Stimulated activated CD8-positive, alpha-beta memory T cell treated with anti-CD3 and anti-CD28 coated beads, Interleukin-2, amount 100 ng/mL, for 1 hour (primary cell): ENCODE measurements at regions not wholly inside any gene's neighbourhood (a gene's known extent, or its start where the extent isn't known, plus 50 kb on each side); places are given as distances from the start of the nearest gene placed in this dataset.

Experiments
- DNase-seq, 2 donors: peaks; one replicate each; pipeline ENCODE4 v3.0.0-alpha.2; 2020; ENCODE audit warnings: low read depth in 2 of 2

DNA sequence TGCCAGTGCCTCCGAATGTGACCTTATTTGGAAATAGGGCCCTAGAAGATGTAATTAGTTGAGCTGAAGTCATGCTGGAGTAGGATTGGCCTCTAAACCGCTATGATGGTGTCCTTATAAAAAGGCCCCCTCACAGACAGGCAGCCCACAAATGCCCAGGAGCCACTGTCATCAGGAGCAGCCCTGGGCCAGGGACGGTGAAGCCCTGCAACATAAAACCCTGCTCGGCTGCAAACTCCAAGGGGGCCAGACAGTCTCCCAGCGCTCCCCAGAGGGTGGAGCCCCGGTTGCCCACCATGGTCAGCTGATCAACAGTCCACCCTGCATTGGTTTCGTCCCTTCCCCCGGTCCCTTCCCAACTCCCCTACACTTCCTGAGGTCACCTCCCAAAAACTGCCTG is 351.7 kb downstream of the FOXL1 start:
- no peak for DNase-seq

DNA sequence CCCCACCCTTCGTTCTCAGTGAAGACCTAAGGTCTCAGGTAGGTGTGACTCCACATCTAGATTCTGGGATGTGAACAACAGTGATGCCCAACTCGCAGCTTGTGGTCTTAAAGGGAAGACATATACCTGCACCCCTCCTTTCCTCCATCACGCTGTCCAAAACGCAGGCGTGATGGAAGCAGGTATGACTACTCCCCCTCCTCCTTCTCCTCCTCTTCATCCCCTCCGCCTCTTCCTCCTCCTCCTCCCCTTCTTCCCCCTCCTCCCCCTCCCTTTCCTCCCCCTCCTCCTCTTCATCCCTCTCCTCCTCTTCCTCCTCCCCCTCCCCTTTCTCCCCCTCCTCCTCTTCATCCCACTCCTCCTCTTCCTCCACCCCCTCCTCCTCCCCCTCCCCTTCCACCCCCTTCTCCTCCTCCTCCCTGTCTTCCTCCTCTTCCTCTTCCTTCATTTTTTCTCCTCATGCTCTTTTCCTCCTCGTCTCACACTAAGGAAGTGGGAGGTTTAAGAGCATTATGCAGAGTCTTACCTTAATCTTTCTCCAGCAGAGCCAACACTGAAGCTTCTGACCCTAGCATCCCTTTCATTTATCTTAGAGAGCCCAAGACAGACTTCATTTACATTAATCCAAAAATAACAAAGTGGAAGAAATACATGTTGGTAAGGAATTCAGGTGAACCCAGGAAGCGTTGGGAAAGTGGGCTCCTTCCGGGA is 352.5 kb downstream of the FOXL1 start:
- no peak for DNase-seq

DNA sequence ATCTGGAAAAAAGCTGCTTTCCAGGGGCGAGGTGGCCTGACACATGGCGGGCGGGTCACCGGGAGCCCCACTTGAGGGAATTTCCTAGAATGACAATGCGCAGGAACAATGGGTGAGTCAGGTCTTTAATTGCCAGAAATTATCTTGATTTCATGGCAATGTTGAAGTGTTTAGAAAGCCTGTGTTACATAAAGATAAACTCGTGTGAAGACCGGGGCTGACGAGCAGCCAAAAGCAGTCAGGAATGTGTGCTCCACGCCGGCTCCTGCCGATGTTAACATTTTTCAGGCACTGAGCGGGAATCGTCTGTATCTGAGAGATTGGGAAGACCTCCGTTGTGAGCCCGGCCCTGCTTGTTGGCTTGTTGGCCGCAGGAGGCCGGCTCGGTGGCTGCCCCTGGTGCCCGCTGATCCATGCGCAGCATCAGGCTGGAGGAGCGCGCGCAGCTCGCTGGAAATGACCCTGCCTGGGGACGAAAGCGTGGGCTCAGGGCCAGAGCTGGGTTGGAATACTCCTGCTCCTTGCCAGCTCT is 353.1 kb downstream of the FOXL1 start:
- DNase-seq: no peak

DNA sequence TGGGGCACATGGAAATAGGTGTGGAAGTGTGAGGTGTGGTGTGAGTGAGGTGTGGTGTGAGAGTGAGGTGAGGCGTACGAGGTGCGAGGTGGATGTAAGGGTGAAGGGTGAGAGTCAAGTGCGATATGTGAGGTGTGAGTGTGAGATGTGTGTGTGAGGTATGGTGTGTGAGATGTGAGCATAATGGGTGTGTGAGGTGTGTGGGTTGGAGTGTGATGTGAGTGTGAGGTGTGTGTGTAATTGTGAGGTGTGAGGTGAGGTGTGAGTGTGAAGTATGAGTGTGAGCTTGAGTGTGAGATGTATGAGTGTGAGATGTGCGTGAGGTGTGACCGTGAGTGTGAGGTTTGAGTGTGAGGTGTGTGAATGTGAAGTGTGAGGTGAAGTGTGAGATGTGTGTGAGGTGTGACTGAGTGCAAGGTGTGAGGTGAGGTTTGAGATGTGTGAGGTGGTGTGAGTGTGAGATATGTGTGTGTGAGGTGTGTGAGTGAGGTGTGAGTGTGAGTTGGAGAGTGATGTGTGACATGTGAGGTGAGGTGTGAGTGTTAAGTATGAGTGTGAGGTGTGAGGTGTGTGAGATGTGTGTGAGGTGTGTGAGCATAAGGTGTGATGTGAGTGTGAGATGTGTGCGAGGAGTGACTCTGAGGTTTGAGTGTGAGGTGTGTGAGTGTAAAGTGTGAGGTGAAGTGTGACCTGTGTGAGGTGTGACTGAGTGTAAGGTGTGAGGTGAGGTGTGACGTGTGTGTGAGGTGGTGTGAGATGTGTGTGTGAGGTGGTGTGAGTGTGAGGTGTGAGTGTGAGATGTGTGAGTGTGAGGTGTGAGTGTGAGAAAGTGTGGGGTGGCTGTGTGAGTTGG is 354.0 kb downstream of the FOXL1 start:
- no peak for DNase-seq

DNA sequence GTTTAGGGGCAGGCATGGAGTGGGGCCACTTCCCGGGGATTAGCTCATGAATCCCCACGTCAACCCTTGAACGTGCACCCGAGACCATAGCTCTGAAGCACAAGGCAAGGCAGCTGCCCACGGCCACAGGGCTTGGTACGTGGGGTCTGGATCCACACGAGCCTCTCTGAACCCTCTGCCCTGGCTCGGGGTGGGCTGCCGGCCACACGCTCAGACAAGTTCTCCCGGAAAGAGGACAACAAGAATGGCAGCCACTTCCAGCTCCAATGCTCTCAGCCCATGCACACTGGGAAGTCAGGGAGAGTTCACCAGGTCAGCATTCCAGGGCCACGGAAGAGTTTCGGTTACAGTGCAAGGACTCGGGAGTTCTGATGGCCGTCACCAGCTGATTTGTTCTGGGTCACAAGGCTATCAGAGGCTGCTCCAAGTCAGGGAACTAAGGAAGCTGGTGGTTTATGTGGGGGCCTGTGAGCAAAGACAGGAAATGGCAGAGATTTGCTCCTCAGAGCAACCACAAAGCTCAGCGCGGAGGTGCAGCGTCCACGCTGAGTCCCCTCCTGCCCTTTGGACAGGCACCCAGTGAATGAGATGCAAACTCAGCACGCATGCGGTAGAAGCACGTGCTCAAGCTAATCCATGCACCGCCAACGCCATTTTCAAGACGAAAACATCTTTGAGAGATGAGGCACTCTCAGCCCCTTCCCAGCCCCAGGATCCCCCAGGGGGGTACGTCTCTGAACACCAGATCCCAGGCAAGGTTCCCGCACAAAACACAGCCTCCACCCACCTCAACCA is 356.4 kb downstream of the FOXL1 start:
- no peak for DNase-seq

DNA sequence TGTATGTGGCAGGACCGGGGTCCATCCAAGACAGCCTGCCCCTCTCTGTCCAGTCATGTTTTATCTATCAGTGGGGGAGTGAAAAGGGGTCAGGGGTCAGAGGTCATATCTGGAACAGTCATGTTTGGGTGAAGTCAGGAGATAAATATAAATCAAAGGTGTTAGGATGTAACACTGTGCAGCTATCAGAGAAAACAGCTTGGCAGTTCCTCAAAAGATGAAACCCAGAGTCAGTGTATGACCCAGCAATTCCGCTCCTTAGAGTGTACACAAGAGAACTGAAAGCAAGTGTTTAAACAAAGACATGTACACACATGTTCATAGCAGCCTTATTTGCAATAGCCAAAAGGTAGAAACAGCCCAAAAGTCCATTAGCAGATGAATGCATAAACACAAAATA is 361.3 kb downstream of the FOXL1 start:
- DNase-seq: no peak

DNA sequence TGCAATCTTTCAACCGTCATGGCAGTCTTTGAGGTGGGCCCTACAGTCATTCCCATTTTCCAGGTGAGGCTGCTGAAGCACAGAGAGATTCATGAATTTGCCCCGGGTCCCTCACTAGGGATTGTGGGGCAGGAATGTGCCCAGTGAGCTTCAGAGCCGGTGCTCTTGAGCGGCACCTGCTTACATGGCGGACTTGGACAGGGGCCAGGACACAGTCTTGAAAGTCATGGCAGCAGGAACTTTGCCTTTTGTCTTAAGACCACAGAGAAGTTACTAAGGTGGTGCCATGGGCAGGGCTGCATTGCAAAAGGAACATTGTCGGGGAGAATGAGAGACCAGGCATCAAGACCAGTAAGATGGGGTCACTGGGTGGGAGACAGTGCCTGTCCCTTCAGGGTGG is 363.4 kb downstream of the FOXL1 start:
- DNase-seq: no peak

DNA sequence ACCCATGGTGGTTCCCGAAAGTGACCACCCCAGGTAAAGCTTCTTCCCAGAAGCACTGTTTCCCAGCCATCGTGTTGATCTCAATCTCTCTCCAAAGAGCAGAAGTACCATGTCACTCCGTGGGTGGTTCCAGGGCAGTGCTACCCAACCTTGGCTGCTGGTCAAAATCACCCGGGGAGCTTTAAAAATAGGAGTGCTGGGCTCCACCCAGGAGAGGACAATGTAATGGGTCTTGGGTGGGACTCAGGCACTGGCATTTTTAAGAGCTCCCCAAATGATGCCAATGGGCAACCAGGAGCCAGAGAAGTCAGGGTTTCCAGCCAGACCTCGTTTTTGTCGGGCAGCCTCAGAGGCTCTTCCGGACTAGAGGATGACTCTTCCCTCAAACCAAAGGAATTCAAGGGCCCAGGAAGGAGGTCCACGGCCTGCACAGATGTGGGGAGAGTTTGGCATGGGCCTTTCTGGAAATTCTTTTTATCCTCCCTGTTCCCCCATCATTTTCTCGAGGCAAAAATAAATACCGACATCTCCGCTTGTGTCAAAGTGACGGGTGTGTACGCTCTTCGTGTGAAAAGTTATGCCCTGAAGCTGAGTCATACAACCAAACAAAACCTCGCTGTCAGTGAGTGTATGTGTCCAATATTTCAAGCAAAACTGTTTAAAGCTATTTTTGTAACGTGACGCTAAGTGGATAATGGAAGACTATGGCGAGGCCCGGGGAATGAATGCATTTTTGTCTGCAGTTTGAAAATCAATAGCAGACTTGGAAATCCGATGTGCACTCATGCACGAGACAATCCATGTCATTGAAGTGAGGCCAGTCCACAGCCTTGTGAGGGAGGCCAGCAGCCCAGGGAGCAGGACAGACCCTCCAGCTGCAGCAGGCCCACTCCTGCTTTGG is 364.1 kb downstream of the FOXL1 start:
- DNase-seq: no peak

DNA sequence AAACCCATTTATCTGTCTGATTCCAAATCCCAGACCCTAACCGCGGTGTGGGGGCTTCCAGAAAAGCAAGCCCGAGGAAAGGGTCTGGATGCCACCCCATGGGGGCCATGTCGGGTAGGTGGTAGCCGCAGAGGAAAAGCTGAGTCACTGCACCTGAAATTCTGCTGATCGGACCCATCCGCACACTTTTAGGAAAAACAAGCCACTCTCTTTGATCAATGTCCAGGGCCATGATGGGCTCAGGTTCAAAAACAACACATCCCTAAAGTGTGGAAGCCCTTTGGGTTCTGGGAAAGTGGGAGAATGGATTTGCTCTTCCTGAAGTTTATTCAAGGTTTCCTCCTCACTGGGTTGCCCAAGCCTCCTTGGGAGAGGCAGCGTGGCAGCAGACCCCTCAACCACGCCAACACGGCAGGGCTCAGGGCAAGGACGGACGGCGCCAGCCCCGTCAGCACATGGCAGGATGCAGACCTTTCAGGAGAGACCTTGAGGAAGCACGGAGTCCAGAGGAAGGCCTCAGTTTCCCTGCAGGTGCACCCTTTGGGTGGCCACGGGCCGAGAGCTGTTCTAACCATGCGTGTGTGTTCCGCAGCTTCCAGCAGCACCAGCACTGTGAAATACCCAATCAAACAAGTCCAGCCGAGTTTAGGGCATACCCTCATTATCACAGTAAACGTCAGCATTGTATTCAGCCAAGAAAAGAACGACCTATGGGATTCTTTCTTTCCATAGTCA is 367.0 kb downstream of the FOXL1 start:
- no peak for DNase-seq

DNA sequence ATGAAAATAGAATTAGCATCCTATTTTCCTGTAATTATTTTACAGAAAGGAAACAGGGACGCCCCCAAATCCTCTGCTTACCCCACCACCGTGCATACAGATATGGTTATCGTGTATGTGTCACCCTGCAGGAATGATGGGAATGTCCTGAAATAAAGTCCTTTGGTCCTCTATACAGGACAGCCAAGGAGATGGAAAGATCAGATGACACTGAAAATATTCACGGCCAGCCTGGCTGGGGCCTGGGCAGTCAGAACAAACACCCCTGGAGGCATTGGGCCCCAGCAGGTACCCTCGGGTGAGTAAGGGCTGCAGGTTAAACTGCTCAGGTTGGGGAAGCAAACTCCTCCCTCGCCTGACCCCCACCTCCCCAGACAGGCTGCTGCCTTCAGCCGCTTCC is 368.0 kb downstream of the FOXL1 start:
- no peak for DNase-seq

DNA sequence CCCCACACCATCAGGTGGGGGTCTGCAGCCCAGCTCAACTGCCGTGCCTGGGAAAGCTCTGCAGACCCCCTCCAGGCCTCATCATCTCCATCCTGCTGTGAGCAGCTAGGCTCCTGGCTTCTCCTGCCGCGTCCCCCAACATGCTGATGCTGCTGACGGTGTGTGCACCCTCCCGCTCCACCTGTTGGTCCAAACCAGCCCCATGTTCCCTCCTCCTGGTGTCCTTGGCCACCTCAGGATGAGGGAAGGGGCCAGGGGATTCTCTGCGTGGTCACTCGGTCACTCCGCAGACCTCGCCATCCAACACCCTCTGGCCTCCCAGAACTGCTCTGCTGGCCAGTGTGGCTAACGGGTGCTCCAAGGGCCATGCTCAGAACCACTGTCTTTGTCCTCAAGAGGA is 368.6 kb downstream of the FOXL1 start:
- DNase-seq: no peak

DNA sequence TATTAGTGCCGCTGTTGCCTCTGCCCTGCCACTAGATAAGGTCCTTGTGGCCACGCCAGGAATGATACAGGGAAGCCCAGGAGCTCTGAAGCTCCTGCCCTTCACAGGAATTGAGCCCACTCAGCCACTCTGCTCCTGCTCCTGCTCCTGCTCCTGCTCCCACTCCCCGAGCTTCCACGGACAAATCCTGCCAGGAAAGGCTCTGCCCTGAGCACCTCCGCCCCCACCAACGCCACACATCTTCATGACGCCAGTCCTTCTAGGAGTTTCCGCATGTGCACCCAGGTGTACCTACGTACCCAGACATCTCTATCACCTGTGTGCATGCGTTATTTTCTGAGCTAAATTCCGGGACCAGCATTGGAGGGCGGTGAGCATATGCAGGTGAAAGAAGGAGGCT is 369.1 kb downstream of the C16orf95 start:
- no peak for DNase-seq

DNA sequence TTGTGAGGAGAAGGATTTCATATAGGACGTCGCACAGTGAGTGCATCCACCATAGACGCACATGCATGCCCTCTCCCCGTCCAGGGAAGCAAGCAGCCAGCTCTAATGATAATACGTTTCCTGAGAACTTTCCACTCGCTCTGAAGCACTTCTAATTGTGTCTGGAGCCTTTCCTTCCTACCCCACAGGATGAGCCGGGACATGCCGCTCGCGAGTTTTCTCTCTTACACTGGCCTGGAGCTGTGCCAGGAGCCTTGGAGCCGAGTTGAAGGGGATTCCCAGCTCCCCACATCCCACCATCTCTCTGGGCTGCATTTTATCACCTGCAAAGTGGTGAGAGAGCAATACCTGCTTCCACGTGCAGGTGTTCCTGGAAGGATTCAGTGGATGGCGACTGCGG is 368.1 kb downstream of the C16orf95 start:
- DNase-seq: no peak

DNA sequence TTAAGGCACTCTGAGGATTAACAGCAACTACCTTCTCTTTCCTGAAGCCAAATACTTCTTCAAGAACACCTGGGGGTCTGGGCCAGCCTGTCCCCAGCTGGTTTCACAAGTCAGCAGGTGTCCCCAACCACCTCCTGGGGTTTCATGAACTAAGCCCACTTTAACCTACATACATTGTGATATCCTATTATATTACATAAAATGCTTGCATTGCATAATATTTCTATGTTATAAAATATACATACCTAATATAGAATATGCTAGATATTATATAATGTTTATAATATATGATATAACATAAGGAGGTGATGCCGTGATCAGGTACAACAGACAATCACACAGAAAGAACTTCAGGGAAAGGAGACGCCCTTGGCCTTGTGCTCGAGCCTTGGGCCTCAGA is 367.6 kb downstream of the C16orf95 start:
- no peak for DNase-seq

DNA sequence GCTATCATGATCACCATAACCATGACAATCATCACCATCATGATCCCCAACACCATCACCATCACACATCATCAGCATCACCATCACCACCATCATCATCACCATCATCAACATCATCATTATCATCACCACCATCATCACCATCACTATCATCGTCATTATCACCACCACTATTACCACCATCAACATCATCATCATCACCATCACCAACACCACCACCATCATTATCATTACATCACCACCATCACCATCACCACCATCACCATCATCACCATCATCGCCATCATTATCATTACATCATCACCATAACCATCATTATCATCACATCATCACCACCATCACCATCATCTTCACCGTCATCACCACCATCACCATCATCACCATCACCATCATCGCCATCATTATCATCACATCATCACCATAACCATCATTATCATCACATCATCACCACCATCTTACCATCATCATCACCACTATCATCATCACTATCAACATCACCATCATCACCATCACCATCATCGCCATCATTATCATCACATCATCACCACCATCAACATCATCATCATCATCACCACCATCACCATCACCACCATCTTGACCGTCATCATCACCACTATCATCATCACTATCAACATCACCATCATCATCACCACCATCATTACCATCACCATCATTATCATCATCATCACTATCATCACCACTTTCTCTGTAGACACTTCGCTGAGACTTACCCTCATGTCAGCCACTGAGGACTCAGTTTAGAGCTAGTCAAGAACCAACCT is 366.0 kb downstream of the C16orf95 start:
- no peak for DNase-seq

DNA sequence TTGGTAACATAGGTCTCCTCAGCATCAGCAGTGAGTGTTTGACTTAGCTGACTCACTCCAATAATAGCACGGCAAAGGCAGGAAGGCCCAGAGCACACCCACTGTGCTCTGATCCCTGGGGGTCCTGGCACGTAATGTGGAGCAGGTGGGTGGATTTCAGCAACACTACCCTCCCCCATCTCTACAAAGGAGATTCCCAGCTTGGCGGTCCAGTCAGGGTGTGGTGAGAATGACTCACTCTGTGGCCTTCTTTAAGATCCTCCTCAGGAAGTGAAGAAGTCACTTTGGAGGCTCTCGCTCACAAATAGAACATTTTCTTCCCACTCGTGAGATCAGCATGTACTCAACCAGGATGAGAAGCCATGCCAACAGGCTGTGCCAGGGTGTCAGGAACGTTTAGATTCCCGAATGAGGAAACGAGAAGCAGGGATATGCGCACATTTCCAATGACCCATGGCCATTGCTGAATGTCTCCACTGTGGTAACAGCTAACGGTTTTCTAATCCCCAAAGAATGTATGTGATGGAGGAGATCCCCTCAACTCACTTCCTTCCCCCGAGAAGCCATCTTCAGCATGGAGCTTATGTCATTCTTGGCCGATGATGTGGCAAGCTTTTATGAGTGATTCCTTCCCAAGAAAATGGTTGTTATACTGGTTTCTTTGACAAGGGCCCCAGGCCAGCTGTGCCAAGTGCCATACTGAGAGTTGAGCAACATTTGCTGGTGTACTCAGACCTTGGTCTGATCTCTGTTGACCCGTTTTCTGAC is 365.2 kb downstream of the C16orf95 start:
- DNase-seq: no peak

DNA sequence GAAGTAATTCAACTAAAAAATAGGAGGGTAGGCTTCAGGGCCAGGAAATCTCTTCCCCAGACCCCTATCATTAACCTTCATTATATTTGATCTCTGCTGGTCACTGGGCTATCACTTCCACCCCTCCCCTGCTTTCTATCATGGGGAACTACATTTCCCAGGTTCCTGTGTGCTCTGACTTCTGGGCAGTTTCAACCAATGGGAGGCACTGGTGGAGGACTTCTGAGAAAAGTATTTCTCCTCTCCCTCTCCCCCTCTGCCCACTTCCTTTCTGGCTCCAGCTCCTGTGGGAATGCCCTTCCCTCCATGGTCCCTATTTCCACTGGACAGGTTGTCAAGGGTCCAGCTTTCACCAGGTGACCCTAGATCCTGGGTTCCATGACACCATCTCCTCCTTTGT is 364.4 kb downstream of the C16orf95 start:
- DNase-seq: no peak

DNA sequence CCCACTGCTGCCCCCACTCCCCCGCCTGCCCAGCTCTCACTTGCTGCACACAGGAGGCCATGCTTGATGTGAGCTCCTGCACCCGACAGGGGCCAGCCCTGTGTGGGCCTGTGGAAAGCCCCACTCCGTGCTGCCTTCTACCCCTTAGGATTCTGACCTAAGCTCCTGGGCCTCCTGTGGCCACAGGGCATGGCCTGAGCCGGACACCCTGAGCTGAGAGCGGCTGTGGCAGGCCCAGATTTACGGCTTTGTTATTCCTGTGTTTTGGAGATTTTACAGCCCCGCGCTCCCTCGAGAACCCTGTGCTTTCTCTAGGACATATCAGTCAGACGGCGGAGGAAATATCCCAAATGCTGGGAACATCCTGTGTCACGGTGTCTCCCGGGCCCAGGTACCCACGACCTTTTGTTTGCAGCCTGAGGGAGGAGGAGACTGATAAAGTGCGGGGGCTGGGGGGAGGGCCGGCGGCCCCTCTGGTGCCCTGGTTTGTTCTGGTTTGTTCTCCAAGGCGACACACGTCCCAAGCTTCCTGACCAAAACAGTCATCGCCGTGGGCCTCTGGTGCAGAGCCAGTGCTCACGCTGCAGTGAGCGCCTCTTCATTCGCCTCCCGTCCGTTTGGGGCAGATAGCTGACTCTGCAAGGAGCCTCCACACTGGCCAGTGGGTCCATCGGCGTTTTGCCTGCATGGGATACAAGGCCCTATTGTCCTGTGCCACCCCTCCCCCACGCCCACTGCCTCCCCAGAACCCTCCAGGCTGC is 363.4 kb downstream of the C16orf95 start:
- DNase-seq: no peak
